KMS-11 (cell line): ENCODE measurements at regions not wholly inside any gene's neighbourhood (a gene's known extent, or its start where the extent isn't known, plus 50 kb on each side); places are given as distances from the start of the nearest gene placed in this dataset.

Source experiments
- H2AFZ ChIP-seq: fragments of 200-600 bp; sonication (generic); 2 replicates; pipeline ENCODE4 v1.6.1; 2016; ENCODE audit warnings: antibody characterized with exemption, mixed run types, low read depth
- H3K27ac ChIP-seq: fragments of 200-600 bp; sonication (generic); 2 replicates; pipeline ENCODE4 v1.6.1; 2016; ENCODE audit warnings: mild to moderate bottlenecking, mixed run types
- H3K27me3 ChIP-seq: fragments of 200-600 bp; sonication (generic); 2 replicates; pipeline ENCODE4 v1.6.1; 2017; ENCODE audit warnings: mild to moderate bottlenecking, low read depth, mixed run types, moderate library complexity; ENCODE audit not compliant: insufficient read depth
- H3K36me3 ChIP-seq: fragments of 200-600 bp; sonication (generic); 2 replicates; pipeline ENCODE4 v1.6.1; 2017; ENCODE audit warnings: mild to moderate bottlenecking, mixed run types; ENCODE audit not compliant: insufficient read depth
- H3K4me1 ChIP-seq: fragments of 200-600 bp; sonication (generic); 2 replicates; pipeline ENCODE4 v1.6.1; 2016; ENCODE audit warnings: mild to moderate bottlenecking, low read depth, mixed run types; ENCODE audit not compliant: poor library complexity, severe bottlenecking
- H3K4me2 ChIP-seq: fragments of 200-600 bp; sonication (generic); 2 replicates; pipeline ENCODE4 v1.7.0; 2016; ENCODE audit warnings: mild to moderate bottlenecking, mixed run types
- H3K4me3 ChIP-seq: fragments of 200-600 bp; sonication (generic); IDR thresholded peaks from 2 replicates; pipeline ENCODE4 v1.6.1; 2017; ENCODE audit warnings: low read depth, low read length, mixed read lengths; ENCODE audit not compliant: insufficient read depth
- H3K79me2 ChIP-seq: fragments of 200-600 bp; sonication (generic); 2 replicates; pipeline ENCODE4 v1.6.1; 2016; ENCODE audit warnings: low read depth, mixed run types; ENCODE audit not compliant: insufficient read depth
- H3K9ac ChIP-seq: fragments of 200-600 bp; sonication (generic); 2 replicates; pipeline ENCODE4 v1.6.1; 2016; ENCODE audit warnings: mild to moderate bottlenecking, mixed run types
- H4K20me1 ChIP-seq: fragments of 200-600 bp; sonication (generic); 2 replicates; pipeline ENCODE4 v1.6.1; 2016; ENCODE audit warnings: mild to moderate bottlenecking, mixed run types; ENCODE audit not compliant: insufficient read depth
- CTCF ChIP-seq: fragments of 200-600 bp; sonication (generic); conservative IDR thresholded peaks from 2 replicates; pipeline ENCODE4 v1.6.1; 2017; ENCODE audit warnings: low read depth, mild to moderate bottlenecking, antibody characterized with exemption, low read length, moderate library complexity, mixed read lengths

GRCh38 chr6:23266536-23266935, 697.2 kb downstream of the HDGFL1 start:
- no peaks in the 10 kb centered on the region for H3K79me2 ChIP-seq
- H3K36me3 ChIP-seq = no peaks in the 10 kb centered on the region
- H3K9ac ChIP-seq = no peak overlapping the region
- no peaks in the 10 kb centered on the region for H3K4me1 ChIP-seq
- no peak overlapping the region for H3K4me2 ChIP-seq
- H2AFZ ChIP-seq = no peak overlapping the region
- no peak overlapping the region for H3K4me3 ChIP-seq
- no peak overlapping the region for H3K27ac ChIP-seq
- no peak for TF ChIP-seq CTCF
- H3K27me3 ChIP-seq = no peaks in the 10 kb centered on the region
- H4K20me1 ChIP-seq = no peaks in the 10 kb centered on the region

GRCh38 chr6:23267651-23268050, 698.3 kb downstream of the HDGFL1 start:
- no peak overlapping the region for H3K9ac ChIP-seq
- H3K4me3 ChIP-seq = no peak overlapping the region
- no peak overlapping the region for H3K4me2 ChIP-seq
- no peaks in the 10 kb centered on the region for H4K20me1 ChIP-seq
- no peaks in the 10 kb centered on the region for H3K79me2 ChIP-seq
- no peak for TF ChIP-seq CTCF
- no peak overlapping the region for H2AFZ ChIP-seq
- no peaks in the 10 kb centered on the region for H3K4me1 ChIP-seq
- no peak overlapping the region for H3K27ac ChIP-seq
- H3K36me3 ChIP-seq = no peaks in the 10 kb centered on the region
- H3K27me3 ChIP-seq = no peaks in the 10 kb centered on the region

- Histone ChIP-seq H3K4me3 (no peak overlapping the region), H3K4me1 (no peaks in the 10 kb centered on the region), H3K4me2 (no peak overlapping the region)
Measured at GRCh38 chr6:23268348-23268747, 699.0 kb downstream of the HDGFL1 start.

GRCh38 chr6:23269436-23269835, 700.1 kb downstream of the HDGFL1 start:
- H3K36me3 ChIP-seq = no peaks in the 10 kb centered on the region
- no peak overlapping the region for H3K27ac ChIP-seq
- no peaks in the 10 kb centered on the region for H3K4me1 ChIP-seq
- no peak overlapping the region for H2AFZ ChIP-seq
- no peaks in the 10 kb centered on the region for H3K27me3 ChIP-seq
- no peak for TF ChIP-seq CTCF
- H4K20me1 ChIP-seq = no peaks in the 10 kb centered on the region
- no peak overlapping the region for H3K4me3 ChIP-seq
- no peaks in the 10 kb centered on the region for H3K79me2 ChIP-seq
- H3K9ac ChIP-seq = no peak overlapping the region
- no peak overlapping the region for H3K4me2 ChIP-seq

More at GRCh38 chr6:23268348-23268747, 699.0 kb downstream of the HDGFL1 start:
- H3K36me3 ChIP-seq = no peaks in the 10 kb centered on the region
- TF ChIP-seq CTCF = no peak
- H3K27me3 ChIP-seq = no peaks in the 10 kb centered on the region
- H3K27ac ChIP-seq = no peak overlapping the region
- no peak overlapping the region for H3K9ac ChIP-seq
- no peak overlapping the region for H2AFZ ChIP-seq
- H3K79me2 ChIP-seq = no peaks in the 10 kb centered on the region
- no peaks in the 10 kb centered on the region for H4K20me1 ChIP-seq

- no peaks in the 10 kb centered on the region for H3K36me3 ChIP-seq
- H3K27me3 ChIP-seq = no peaks in the 10 kb centered on the region
- H3K4me1 ChIP-seq = no peaks in the 10 kb centered on the region
- H3K9ac ChIP-seq = no peak overlapping the region
- H3K4me3 ChIP-seq = no peak overlapping the region
- no peaks in the 10 kb centered on the region for H3K79me2 ChIP-seq
- no peaks in the 10 kb centered on the region for H4K20me1 ChIP-seq
- H3K27ac ChIP-seq = no peak overlapping the region
- no peak overlapping the region for H3K4me2 ChIP-seq
- TF ChIP-seq CTCF = no peak
- no peak overlapping the region for H2AFZ ChIP-seq
Measured at GRCh38 chr6:23272536-23272935, 703.2 kb downstream of the HDGFL1 start.
